Activated CD4-positive, alpha-beta T cell treated with anti-CD3 and anti-CD28 coated beads, Interleukin-2, amount 50 U/mL, for 16 hours (primary cell): ENCODE measurements at regions not wholly inside any gene's neighbourhood (a gene's known extent, or its start where the extent isn't known, plus 50 kb on each side); places are given as distances from the start of the nearest gene placed in this dataset.
A peak's percentile ranks its signal among the peaks of the same experiment; 100 is the strongest.
"Not testable (repeated sequence)": the region's sequence is repeated elsewhere in the genome, so short reads cannot be mapped to it uniquely, and the experiment has no call there.

Experiments used
- DNase-seq: peaks from one replicate; pipeline ENCODE4 v3.0.0-alpha.2; 2020

GRCh38 chr13:111005364-111005763 is 90.5 kb upstream of the ANKRD10 start:
- DNase-seq, result no peak

GRCh38 chr13:111004444-111004843 is 89.6 kb upstream of the ANKRD10 start:
- no peak for DNase-seq

GRCh38 chr13:111001636-111002035 is 86.8 kb upstream of the ANKRD10 start:
- no peak for DNase-seq

- DNase-seq, result no peak
Observed at GRCh38 chr13:110993788-110994187, 78.9 kb upstream of the ANKRD10 start.

- no peak for DNase-seq
Observed at GRCh38 chr13:110991991-110992508, 77.2 kb upstream of the ANKRD10 start.

GRCh38 chr13:110989331-110989730 is 74.5 kb upstream of the ANKRD10 start:
- no peak for DNase-seq

- no peak for DNase-seq
Observed at GRCh38 chr13:110985541-110985940, 70.7 kb upstream of the ANKRD10 start.

- DNase-seq, result no peak
Observed at GRCh38 chr13:110984798-110985197, 69.9 kb upstream of the ANKRD10 start.

GRCh38 chr13:110984381-110984780 is 69.5 kb upstream of the ANKRD10 start:
- no peak for DNase-seq

- DNase-seq, result no peak
Observed at GRCh38 chr13:110983241-110983640, 68.4 kb upstream of the ANKRD10 start.

- no peak for DNase-seq
Observed at GRCh38 chr13:110981379-110981778, 66.5 kb upstream of the ANKRD10 start.

- DNase-seq, result no peak
Observed at GRCh38 chr13:110980921-110981320, 66.1 kb upstream of the ANKRD10 start.

GRCh38 chr13:110979149-110979548 is 64.3 kb upstream of the ANKRD10 start:
- not testable (repeated sequence) for DNase-seq

GRCh38 chr13:110978390-110978789 is 63.5 kb upstream of the ANKRD10 start:
- DNase-seq, result no peak

- DNase-seq, result no peak
Observed at GRCh38 chr13:110976785-110977184, 61.9 kb upstream of the ANKRD10 start.

GRCh38 chr13:110973007-110973700 is 58.3 kb upstream of the ANKRD10 start:
- DNase-seq, result no peak

- DNase-seq, result no peak
Observed at GRCh38 chr13:110971486-110971885, 56.6 kb upstream of the ANKRD10 start.

- not testable (repeated sequence) for DNase-seq
Observed at GRCh38 chr13:110967156-110967855, 52.4 kb upstream of the ANKRD10 start.

GRCh38 chr13:110965755-110966134 is 50.9 kb upstream of the ANKRD10 start:
- DNase-seq, result no peak

- peak; percentile 95 for DNase-seq
Observed at GRCh38 chr13:110965038-110965754, 50.3 kb upstream of the ANKRD10 start.
